ENCODE measurements at regions not wholly inside any gene's neighbourhood (a gene's known extent, or its start where the extent isn't known, plus 50 kb on each side); places are given as distances from the start of the nearest gene placed in this dataset.

- H3K36me3 ChIP-seq, result no peaks in the 10 kb centered on the region
These were observed 131.0 kb upstream of the RUNX1 start for GRCh38 chr21:35179990-35180540.

GRCh38 chr21:35178827-35179226, 129.7 kb upstream of the RUNX1 start:
- no peak overlapping the region for H3K4me3 ChIP-seq
- no peaks in the 10 kb centered on the region for H3K4me1 ChIP-seq
- H3K27ac ChIP-seq, result no peak overlapping the region
- no peaks in the 10 kb centered on the region for H3K36me3 ChIP-seq
- H3K9me3 ChIP-seq, result peaks cover 0 to 4% (median 0%) of the 10 kb centered on the region in 8 donors
- no peak for DNase-seq
- 38 to 91% (median 67%) methylated on average over 1 of the region's 1 CpG for WGBS, 5 donors
- no peaks in the 10 kb centered on the region for H3K27me3 ChIP-seq (replicated peaks in 1 of 7)
- TF ChIP-seq POLR2A (IDR thresholded peaks at IDR 0.05), result no peak
- no peak for TF ChIP-seq POLR2AphosphoS5 (IDR thresholded peaks at IDR 0.05)
- TF ChIP-seq CTCF (IDR thresholded peaks at IDR 0.05 in 8 of 11, conservative IDR thresholded peaks at IDR 0.05 in 3 of 11), result no peak
- intact Hi-C loops (cut with DNase I; ENCODE audit: low total_unique reads), result no loop called here

More at GRCh38 chr21:35179990-35180540, 131.0 kb upstream of the RUNX1 start:
- Histone ChIP-seq H3K27ac (no peak overlapping the region), H3K9me3 (peaks cover 0 to 6% (median 0%) of the 10 kb centered on the region in 8 donors), H3K4me1 (no peaks in the 10 kb centered on the region), H3K27me3 (replicated peaks in 1 of 7) (no peaks in the 10 kb centered on the region), H3K4me3 (no peak overlapping the region)
- intact Hi-C loops (cut with DNase I; ENCODE audit: low total_unique reads), result no loop called here
- TF ChIP-seq POLR2AphosphoS5 (IDR thresholded peaks at IDR 0.05) (no peak), CTCF (IDR thresholded peaks at IDR 0.05 in 8 of 11, conservative IDR thresholded peaks at IDR 0.05 in 3 of 11) (no peak), POLR2A (IDR thresholded peaks at IDR 0.05) (no peak)
- WGBS, 5 donors, result 69 to 92% (median 80%) methylated on average over 1 of the region's 1 CpG
- DNase-seq, result no peak

- H3K27ac ChIP-seq, result no peak overlapping the region
These were observed 129.0 kb upstream of the RUNX1 start for GRCh38 chr21:35178098-35178497.

GRCh38 chr21:35172231-35172630, 123.1 kb upstream of the RUNX1 start:
- WGBS, 5 donors, result 7 to 19% (median 12%) methylated on average over 2 of the region's 2 CpGs
- intact Hi-C loops (cut with DNase I; ENCODE audit: low total_unique reads), result no loop called here

More at GRCh38 chr21:35178098-35178497, 129.0 kb upstream of the RUNX1 start:
- no peak overlapping the region for H3K4me3 ChIP-seq
- no peak for TF ChIP-seq CTCF (IDR thresholded peaks at IDR 0.05 in 8 of 11, conservative IDR thresholded peaks at IDR 0.05 in 3 of 11)
- intact Hi-C loops (cut with DNase I; ENCODE audit: low total_unique reads), result no loop called here
- H3K36me3 ChIP-seq, result no peaks in the 10 kb centered on the region
- peaks cover 0 to 4% (median 0%) of the 10 kb centered on the region in 8 donors for H3K9me3 ChIP-seq
- WGBS, 5 donors, result 89 to 94% (median 92%) methylated on average over 4 of the region's 4 CpGs
- H3K27me3 ChIP-seq (replicated peaks in 1 of 7), result no peaks in the 10 kb centered on the region
- DNase-seq, result no peak
- H3K4me1 ChIP-seq, result no peaks in the 10 kb centered on the region

More at GRCh38 chr21:35172231-35172630, 123.1 kb upstream of the RUNX1 start:
- Histone ChIP-seq H3K4me3 (no peak overlapping the region), H3K4me1 (peaks cover 0 to 17% (median 7%) of the 10 kb centered on the region in 6 donors), H3K27ac (no peak overlapping the region), H3K36me3 (no peaks in the 10 kb centered on the region), H3K9me3 (peaks cover 0 to 4% (median 0%) of the 10 kb centered on the region in 8 donors), H3K27me3 (replicated peaks in 1 of 7) (no peaks in the 10 kb centered on the region)
- no peak for DNase-seq
- TF ChIP-seq POLR2A (IDR thresholded peaks at IDR 0.05), result no peak
- TF ChIP-seq CTCF (IDR thresholded peaks at IDR 0.05 in 8 of 11, conservative IDR thresholded peaks at IDR 0.05 in 3 of 11), result no peak
- TF ChIP-seq POLR2AphosphoS5 (IDR thresholded peaks at IDR 0.05), result no peak

All from spleen (tissue), 11 donors.